Activated CD4-positive, alpha-beta T cell treated with anti-CD3 and anti-CD28 coated beads, Interleukin-2, amount 10 ng/mL, durations not matched to agents 24 days and 14 days (primary cell): ENCODE measurements at regions not wholly inside any gene's neighbourhood (a gene's known extent, or its start where the extent isn't known, plus 50 kb on each side); places are given as distances from the start of the nearest gene placed in this dataset.

ENCODE experiments used
- DNase-seq: peaks from one replicate; pipeline ENCODE4 v3.0.0; 2022
- H3K27ac Mint-ChIP-seq: one replicate; pipeline ENCODE4 v1.8.0; 2022; ENCODE audit warnings: mild to moderate bottlenecking, mixed read lengths
- H3K27me3 Mint-ChIP-seq: one replicate; pipeline ENCODE4 v1.8.0; 2022; ENCODE audit warnings: mixed read lengths
- H3K36me3 Mint-ChIP-seq: one replicate; pipeline ENCODE4 v1.8.0; 2022; ENCODE audit warnings: low read depth, mild to moderate bottlenecking, mixed read lengths
- H3K4me1 Mint-ChIP-seq: one replicate; pipeline ENCODE4 v1.8.0; 2021; ENCODE audit warnings: mixed read lengths
- H3K4me3 Mint-ChIP-seq: one replicate; pipeline ENCODE4 v1.8.0; 2022; ENCODE audit warnings: mild to moderate bottlenecking, moderate library complexity, mixed read lengths
- H3K9me3 Mint-ChIP-seq: one replicate; pipeline ENCODE4 v1.8.0; 2021; ENCODE audit warnings: mixed read lengths
- intact Hi-C: fragments of 100-400 bp; cut with micrococcal nuclease; formaldehyde crosslinking; loops from one replicate; pipeline ENCODE4 v1.15.1; 2023

DNA sequence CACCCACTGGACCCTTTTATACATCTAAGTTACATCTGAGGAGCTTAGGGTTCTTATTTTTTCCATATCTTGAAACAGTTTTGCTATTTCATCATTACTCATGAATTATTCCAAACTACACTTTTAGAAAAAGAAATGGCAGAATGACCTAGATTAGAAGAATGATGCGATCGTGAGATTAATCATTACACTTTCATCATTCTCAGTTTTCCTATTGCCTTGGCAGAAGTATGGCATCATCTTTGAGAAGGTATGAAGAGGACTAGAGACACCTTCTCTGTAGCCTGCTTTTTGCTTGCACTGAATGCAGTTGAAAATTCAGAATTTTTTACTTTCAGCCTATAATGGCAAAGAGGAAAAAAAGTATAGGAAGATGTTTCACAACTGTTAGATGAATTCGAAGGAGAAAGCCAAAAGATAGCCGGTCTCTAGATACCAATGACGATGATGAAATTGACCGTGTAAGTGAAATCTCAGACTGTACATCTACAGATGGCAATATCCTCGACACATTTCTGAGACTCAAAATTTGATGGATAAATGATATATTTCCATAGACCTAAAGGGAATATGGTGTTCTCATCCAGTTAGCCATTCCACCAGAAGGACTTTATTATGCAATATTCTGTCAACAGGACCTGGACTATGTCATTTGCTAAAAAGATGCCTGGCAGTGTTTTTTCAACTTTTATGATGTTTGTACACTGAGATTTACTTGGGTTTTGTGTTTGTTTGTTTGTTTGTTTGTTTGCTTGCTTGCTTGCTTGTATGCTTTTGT, 191.8 kb downstream of the TOMM20 start:
- intact Hi-C loops = no loop called here
- H3K9me3 Mint-ChIP-seq = no peaks in the 10 kb centered on the region
- peak overlapping the region; percentile 60 for H3K27ac Mint-ChIP-seq
- DNase-seq = no peak
- H3K4me3 Mint-ChIP-seq = no peak overlapping the region
- H3K27me3 Mint-ChIP-seq = no peaks in the 10 kb centered on the region
- peaks cover 40% of the 10 kb centered on the region for H3K4me1 Mint-ChIP-seq
- no peaks in the 10 kb centered on the region for H3K36me3 Mint-ChIP-seq

DNA sequence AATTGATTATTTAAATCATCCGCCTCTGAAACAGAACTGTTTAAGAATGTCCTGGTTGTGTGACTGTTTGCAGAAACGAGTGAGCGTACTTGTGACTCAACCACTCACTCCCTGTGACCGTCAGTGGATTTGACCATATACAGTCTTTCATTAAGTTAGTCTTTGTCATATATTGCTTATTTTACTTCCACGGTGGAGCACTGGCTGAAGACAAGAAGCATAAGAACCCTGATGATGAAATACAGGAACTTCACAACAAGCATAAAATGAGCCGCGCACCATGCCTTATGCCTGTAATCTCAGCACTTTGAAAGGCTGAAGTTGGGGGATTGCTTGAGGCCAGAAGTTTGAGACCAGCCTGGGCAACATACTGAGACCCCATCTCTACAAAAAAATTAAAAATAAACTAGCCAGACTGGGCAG, 194.0 kb downstream of the TOMM20 start:
- no peaks in the 10 kb centered on the region for H3K36me3 Mint-ChIP-seq
- H3K27ac Mint-ChIP-seq = peak overlapping the region; percentile 72
- intact Hi-C loops = no loop called here
- H3K4me3 Mint-ChIP-seq = no peak overlapping the region
- H3K27me3 Mint-ChIP-seq = no peaks in the 10 kb centered on the region
- no peaks in the 10 kb centered on the region for H3K9me3 Mint-ChIP-seq
- DNase-seq = no peak
- H3K4me1 Mint-ChIP-seq = peaks cover 45% of the 10 kb centered on the region

DNA sequence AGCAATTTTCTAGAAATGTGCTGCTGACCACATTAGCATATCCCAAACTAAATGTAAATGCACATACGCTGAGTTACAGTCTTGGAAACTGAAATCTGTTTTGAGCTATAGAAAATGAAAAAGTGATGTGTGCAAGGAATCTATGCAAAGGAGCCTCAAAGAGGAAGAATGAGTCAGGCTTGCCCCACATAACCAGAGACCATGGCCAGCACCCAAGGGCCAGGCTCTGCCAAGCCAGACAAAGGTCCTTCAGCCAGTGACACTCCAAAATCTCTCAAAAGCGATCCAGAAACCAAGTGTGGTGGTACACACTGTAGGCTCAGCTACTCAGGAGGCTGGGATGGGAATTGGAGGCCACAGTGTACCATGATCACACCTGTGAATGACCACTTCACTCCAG, 195.2 kb downstream of the TOMM20 start:
- intact Hi-C loops = loop anchor here (1.0 kb wide), 2 partner anchors 8 to 29 kb away; no protein-coding TSS in a partner anchor
- H3K27ac Mint-ChIP-seq = peak overlapping the region; percentile 84
- DNase-seq = peak; percentile 72
- no peaks in the 10 kb centered on the region for H3K9me3 Mint-ChIP-seq
- H3K36me3 Mint-ChIP-seq = no peaks in the 10 kb centered on the region
- no peaks in the 10 kb centered on the region for H3K27me3 Mint-ChIP-seq
- H3K4me3 Mint-ChIP-seq = peak overlapping the region; percentile 18
- H3K4me1 Mint-ChIP-seq = peaks cover 55% of the 10 kb centered on the region

DNA sequence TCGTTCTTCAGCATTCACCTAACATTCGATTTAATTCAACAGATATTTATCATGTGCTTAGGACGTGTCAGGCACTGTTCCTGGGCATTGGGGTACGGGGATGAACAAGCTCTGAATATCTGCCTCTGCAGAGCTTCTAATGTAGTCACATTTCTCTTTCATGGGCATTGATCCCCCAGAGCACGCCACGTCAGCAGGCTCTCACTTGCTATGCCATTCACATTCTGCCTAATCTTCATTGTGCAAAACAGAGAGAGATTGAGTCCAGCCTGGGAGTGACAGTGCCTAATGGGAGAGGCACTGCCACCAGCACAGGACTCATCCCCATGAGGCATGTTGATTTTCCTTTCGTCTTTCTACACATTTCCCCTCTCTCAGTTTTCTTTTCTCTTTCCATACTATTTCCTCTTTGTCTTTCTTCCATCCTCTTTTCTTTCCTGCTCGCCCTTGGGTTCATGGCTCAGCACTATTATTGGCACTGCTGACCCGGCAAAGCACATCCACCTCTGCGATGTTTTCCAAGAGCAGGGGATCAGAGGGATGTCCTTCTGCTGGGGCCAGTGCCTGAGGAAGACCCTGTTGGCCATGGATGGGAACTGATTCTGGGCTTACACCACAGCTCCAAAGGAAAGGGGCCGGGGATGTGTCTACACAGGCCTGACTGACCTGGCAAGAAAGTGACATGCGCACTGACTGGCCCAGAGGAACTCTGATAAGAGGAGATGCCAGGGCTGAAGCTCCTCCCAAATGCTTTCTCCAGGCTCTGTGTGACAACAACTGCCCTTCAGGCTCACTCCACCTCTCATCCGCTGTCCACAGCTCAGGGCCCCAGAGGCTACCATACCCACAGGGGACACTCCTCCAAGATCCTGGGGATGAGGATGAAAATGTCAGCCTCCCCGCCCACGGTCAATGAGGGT, 195.9 kb downstream of the TOMM20 start:
- Mint-ChIP-seq H3K4me3 (peak overlapping the region; percentile 18), H3K4me1 (peaks cover 57% of the 10 kb centered on the region)

DNA sequence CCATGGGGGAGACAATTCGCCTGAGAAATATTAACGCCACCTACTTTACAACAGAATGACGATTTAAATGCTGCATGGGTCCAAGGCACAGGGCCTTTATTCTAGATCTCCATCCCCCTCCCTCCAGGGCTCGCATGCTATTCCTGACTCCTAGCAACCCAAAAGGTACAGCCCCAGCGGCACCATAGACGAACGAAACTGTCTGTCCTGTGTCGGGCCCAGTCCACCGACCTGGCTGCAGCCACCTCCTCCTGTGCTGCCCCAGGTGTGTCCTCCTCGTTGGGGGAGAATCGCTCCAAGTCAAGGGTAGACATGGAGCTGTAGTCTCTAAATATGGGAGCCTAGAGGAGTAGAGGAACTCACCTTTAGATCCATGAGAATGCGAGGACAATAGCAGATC, 196.5 kb downstream of the TOMM20 start:
- H3K27me3 Mint-ChIP-seq = no peaks in the 10 kb centered on the region
- H3K4me3 Mint-ChIP-seq = no peak overlapping the region
- intact Hi-C loops = no loop called here
- no peak for DNase-seq
- no peaks in the 10 kb centered on the region for H3K9me3 Mint-ChIP-seq
- H3K36me3 Mint-ChIP-seq = peaks cover 3% of the 10 kb centered on the region
- no peak overlapping the region for H3K27ac Mint-ChIP-seq
- H3K4me1 Mint-ChIP-seq = peaks cover 58% of the 10 kb centered on the region

More for the DNA sequence above, 195.9 kb downstream of the TOMM20 start:
- intact Hi-C loops = loop anchor here (1.0 kb wide), 2 partner anchors 9 to 30 kb away; no protein-coding TSS in a partner anchor
- Mint-ChIP-seq H3K27me3 (no peaks in the 10 kb centered on the region), H3K27ac (peak overlapping the region; percentile 84), H3K9me3 (no peaks in the 10 kb centered on the region), H3K36me3 (no peaks in the 10 kb centered on the region)
- no peak for DNase-seq

DNA sequence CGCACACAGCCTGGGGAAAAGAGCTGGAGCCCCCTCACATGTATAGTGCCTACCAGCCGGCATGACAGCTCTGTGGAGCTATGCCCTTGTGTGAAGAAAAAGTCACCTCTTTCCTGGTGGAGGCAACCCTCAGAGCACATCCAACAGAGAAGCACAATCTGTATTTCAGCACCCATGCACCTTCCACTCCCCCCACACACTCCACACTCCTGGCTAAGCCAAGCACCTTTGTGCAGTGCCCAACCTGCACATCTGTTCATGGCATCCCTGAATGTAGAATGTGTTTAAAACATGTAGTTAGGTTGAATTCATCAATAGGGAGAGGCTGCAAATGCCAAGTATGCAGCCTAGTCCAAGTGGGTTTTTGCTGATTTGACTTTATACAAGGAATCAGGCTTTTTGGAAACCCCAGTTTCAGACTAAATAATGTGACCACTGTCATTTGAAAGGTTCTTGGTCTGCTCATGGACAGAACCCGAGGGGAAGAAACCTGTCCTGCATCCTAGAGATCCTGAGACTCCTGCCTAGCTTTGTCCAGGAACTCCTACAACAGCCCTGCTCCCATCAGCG, 197.1 kb downstream of the TOMM20 start:
- no peaks in the 10 kb centered on the region for H3K9me3 Mint-ChIP-seq
- peak overlapping the region; percentile 43 for H3K27ac Mint-ChIP-seq
- no peak for DNase-seq
- intact Hi-C loops = no loop called here
- H3K27me3 Mint-ChIP-seq = no peaks in the 10 kb centered on the region
- peaks cover 3% of the 10 kb centered on the region for H3K36me3 Mint-ChIP-seq
- no peak overlapping the region for H3K4me3 Mint-ChIP-seq
- H3K4me1 Mint-ChIP-seq = peaks cover 58% of the 10 kb centered on the region

DNA sequence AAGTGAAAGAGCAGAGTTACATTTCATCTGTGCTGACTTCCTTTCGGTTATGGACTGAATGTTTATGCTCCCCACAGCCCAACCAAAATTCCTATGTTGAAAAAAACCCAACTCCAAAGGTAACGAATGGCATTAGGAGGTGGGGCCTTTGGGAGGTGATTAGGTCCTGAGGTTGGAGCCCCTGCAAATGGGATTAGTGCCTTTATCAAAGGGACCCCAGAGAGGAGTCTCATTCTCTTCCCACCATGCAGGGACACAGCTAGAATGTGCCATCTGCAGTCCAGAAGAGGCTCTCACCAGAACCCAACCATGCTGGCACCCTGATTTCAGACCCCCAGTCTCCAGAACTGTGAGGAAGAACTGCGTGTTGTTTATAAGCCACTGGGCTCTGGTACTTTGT, 199.3 kb downstream of the TOMM20 start:
- H3K27me3 Mint-ChIP-seq = no peaks in the 10 kb centered on the region
- no peaks in the 10 kb centered on the region for H3K9me3 Mint-ChIP-seq
- H3K36me3 Mint-ChIP-seq = peaks cover 3% of the 10 kb centered on the region
- H3K27ac Mint-ChIP-seq = peak overlapping the region; percentile 66
- no peak for DNase-seq
- intact Hi-C loops = no loop called here
- peaks cover 66% of the 10 kb centered on the region for H3K4me1 Mint-ChIP-seq
- H3K4me3 Mint-ChIP-seq = no peak overlapping the region

DNA sequence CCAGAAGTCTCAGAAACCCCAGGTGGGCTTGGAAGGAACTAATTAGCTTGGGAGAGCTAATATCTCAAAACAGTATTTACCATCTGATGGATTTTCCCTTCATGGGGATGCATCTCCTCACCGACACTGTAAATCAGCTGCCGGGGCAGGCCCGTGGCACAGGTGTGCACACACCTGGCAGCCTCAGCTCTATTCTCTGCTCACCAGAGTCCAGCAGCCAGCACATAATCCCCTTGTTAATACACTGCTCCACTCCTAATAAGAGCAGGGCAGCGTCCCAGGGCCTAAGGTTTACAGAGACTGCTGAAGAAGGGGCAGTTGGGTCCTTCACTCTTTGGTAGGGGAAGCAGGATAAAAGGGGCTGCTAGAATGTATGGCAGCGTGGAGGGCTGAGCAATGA, 200.0 kb downstream of the TOMM20 start:
- Mint-ChIP-seq H3K27ac (peak overlapping the region; percentile 95), H3K4me3 (no peak overlapping the region), H3K27me3 (no peaks in the 10 kb centered on the region), H3K36me3 (peaks cover 7% of the 10 kb centered on the region), H3K4me1 (peaks cover 71% of the 10 kb centered on the region), H3K9me3 (peaks cover 5% of the 10 kb centered on the region)
- intact Hi-C loops = no loop called here
- DNase-seq = no peak

DNA sequence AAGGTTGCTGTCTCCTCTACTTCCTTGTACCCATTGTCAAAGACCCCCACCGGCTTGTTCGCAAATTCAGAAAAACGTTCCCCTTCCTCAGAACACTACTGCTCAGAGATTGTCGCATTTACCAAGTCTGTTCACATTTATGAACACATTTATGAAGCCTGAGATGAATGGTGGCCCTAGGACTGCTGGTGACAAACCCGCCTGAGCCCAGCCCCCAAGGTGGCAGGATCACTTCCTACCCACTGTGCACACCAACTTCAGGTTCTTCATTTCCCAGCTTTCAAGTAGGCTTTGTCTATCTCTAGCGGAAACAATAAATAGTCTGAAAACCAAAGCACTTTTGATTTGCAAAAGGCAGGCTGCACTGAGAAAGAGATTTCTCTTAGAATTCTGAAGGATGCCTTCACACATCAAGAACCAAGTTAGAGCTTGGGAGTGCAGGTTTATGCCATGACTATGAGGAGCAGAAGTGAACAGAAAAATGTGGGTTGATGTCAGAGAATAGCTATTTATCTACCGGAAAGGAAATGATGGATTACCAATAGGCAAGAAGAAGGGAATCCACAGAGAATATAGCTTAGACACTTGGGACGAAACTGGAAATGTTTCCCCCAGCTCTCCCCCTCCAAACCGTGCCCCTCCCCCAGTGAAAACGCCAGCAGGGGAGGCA, 200.5 kb downstream of the TOMM20 start:
- DNase-seq = peak; percentile 68
- H3K4me3 Mint-ChIP-seq = peak overlapping the region; percentile 83

DNA sequence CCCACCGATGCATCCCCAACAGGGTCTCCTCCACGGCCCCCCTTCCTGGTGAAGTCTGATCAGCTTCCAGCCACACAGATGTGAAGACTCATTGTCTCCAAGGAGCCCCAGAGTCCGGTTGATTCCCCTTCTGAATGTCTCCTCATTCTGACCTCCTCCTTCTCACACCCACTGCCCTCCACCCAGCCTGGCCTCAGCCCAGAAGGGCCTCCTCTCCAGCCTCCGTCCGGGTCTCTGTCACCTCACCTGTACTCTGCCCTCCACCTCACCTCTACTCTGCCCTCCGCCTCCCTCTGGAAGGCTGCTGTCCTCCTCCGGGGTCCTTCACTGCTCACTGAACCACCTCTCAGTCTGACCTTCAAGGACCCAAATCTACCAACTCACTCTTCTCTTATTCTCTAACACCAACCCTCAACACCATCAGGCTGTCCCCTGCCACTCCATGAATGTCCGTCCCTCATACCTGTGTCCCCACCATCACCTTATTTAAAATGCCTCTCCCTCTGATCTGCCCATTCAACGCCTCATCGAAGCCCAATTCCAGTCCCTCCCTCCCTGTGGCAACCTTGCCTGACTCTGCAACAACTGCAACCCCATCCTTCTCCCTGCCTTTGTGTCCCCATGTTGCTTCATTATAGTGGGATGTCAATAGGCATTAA, 201.2 kb downstream of the TOMM20 start:
- peaks cover 9% of the 10 kb centered on the region for H3K36me3 Mint-ChIP-seq
- peaks cover 11% of the 10 kb centered on the region for H3K9me3 Mint-ChIP-seq
- peaks cover 65% of the 10 kb centered on the region for H3K4me1 Mint-ChIP-seq
- H3K4me3 Mint-ChIP-seq = peak overlapping the region; percentile 83
- no peaks in the 10 kb centered on the region for H3K27me3 Mint-ChIP-seq
- no peak for DNase-seq
- intact Hi-C loops = loop anchor here (2.0 kb wide), 2 partner anchors 53 to 427 kb away; no protein-coding TSS in a partner anchor
- peak overlapping the region; percentile 95 for H3K27ac Mint-ChIP-seq

More for the DNA sequence above, 200.5 kb downstream of the TOMM20 start:
- Mint-ChIP-seq H3K9me3 (peaks cover 11% of the 10 kb centered on the region), H3K4me1 (peaks cover 71% of the 10 kb centered on the region), H3K27me3 (no peaks in the 10 kb centered on the region), H3K36me3 (peaks cover 9% of the 10 kb centered on the region), H3K27ac (peak overlapping the region; percentile 95)
- intact Hi-C loops = loop anchor here (2.0 kb wide), 2 partner anchors 53 to 427 kb away; no protein-coding TSS in a partner anchor

DNA sequence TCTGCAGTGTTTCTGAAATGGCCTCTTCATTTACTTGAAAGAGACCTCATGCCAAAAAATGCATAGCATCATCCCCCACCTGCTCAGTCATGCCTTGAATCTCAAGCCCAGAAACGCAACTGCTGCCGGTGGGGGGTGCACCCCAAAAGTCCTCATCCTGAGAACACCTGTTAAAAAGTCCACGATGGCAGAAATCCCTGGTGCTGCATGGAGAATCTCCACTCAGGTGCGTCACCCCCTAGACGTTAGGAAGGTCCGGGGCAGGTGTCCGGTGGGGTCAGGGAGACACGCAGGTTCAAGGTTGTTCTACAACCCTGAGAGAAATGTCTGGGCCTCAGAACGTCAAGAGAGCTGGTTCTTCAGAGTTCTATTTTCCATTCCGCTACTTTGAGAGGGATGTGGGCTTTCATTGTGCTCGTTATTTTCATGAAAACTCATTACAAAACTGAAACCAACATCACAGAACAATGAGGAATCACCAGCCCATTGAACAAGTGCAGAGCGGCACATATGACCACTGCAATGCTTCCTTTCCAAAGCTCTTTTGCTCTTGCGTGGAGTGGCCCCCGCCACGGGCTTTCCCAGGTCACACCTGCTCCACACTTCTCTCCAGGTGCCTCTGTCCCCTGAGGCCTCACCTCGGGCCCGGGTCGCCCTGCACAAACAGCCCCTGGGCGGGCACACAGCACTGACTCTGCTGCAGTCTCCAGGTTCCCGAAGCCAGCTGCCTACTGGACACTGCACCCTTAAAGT, 201.9 kb downstream of the TOMM20 start:
- peak overlapping the region; percentile 95 for H3K27ac Mint-ChIP-seq
- DNase-seq = peak; percentile 90
- H3K27me3 Mint-ChIP-seq = no peaks in the 10 kb centered on the region
- intact Hi-C loops = loop anchor here (1.0 to 2.0 kb wide), 12 partner anchors 29 to 426 kb away; no protein-coding TSS in a partner anchor
- H3K4me3 Mint-ChIP-seq = peak overlapping the region; percentile 83
- H3K9me3 Mint-ChIP-seq = peaks cover 11% of the 10 kb centered on the region
- peaks cover 60% of the 10 kb centered on the region for H3K4me1 Mint-ChIP-seq
- peaks cover 9% of the 10 kb centered on the region for H3K36me3 Mint-ChIP-seq

DNA sequence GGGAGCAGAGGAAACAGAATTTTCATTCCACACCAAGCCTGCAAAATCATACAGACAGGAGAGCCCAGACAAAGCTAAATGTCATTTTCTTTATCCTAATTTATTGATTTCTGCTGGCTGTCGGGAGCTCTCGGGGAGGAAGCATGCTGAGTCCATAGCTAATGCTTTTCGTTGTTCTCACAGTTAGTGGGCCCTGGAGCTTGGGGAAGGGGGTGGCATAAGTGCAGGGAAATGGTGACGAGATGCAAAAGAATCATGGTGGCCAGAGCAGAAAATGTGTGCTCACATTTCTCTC, 202.4 kb downstream of the TOMM20 start:
- DNase-seq = no peak
- Mint-ChIP-seq H3K36me3 (peaks cover 9% of the 10 kb centered on the region), H3K4me1 (peaks cover 59% of the 10 kb centered on the region), H3K27me3 (no peaks in the 10 kb centered on the region), H3K4me3 (peak overlapping the region; percentile 83), H3K27ac (peak overlapping the region; percentile 95), H3K9me3 (peaks cover 11% of the 10 kb centered on the region)
- intact Hi-C loops = loop anchor here (1.0 to 2.0 kb wide), 12 partner anchors 29 to 425 kb away; no protein-coding TSS in a partner anchor
